ENCODE measurements at regions not wholly inside any gene's neighbourhood (a gene's known extent, or its start where the extent isn't known, plus 50 kb on each side); places are given as distances from the start of the nearest gene placed in this dataset.

DNA sequence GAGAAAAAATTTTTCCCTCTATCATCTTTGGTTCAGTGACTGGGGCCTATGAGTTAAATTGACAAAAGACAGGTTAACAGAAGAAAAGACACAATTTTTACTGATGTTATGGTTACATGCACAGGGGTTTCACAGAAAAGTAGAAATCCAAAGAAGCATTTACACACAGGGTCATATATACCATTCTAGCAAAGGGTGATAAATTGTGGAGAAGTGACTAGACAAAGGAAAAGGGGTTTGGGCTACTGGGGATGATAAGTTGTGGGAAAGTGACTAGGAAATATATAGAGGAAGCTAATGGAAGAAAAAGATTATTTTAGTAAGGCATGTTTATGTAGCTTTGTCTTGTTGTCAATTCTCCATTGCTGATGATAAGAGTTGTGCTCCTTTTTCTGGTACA lies 276.7 kb upstream of the JARID2 start:
- ATAC-seq (no peak), DNase-seq (ENCODE audit: missing footprints) (no peak)
- intact Hi-C loops (cut with DNase I): no loop called here

- ATAC-seq: no peak
- DNase-seq (ENCODE audit: missing footprints): no peak
- intact Hi-C loops (cut with DNase I): no loop called here
Measured at GRCh38 chr6:14972379-14973067, 273.3 kb upstream of the JARID2 start.

- DNase-seq (ENCODE audit: missing footprints) (no peak), ATAC-seq (no peak)
- intact Hi-C loops (cut with DNase I): no loop called here
Measured at GRCh38 chr6:14974372-14974771, 271.5 kb upstream of the JARID2 start.

- intact Hi-C loops (cut with DNase I): no loop called here
- ATAC-seq (no peak), DNase-seq (ENCODE audit: missing footprints) (no peak)
Measured at GRCh38 chr6:14974792-14975470, 270.9 kb upstream of the JARID2 start.

DNA sequence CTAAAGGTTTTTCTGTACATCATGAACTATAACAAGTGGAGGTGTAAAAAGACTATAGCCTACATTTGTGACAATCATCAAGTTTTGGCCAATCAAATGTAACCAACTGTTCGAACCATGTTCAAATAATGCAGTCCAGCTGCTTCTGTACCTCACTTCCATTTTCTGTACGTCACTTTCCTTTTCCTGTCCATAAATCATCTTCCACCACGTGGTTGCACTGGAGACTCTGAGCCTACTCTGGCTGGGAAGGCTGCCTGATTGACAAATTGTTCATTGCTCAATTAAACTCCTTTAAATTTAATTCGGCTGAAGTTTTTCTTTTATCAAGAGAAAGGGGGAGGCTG lies 270.4 kb upstream of the JARID2 start:
- no peak for ATAC-seq
- no peak for DNase-seq (ENCODE audit: missing footprints)
- intact Hi-C loops (cut with DNase I): no loop called here

DNA sequence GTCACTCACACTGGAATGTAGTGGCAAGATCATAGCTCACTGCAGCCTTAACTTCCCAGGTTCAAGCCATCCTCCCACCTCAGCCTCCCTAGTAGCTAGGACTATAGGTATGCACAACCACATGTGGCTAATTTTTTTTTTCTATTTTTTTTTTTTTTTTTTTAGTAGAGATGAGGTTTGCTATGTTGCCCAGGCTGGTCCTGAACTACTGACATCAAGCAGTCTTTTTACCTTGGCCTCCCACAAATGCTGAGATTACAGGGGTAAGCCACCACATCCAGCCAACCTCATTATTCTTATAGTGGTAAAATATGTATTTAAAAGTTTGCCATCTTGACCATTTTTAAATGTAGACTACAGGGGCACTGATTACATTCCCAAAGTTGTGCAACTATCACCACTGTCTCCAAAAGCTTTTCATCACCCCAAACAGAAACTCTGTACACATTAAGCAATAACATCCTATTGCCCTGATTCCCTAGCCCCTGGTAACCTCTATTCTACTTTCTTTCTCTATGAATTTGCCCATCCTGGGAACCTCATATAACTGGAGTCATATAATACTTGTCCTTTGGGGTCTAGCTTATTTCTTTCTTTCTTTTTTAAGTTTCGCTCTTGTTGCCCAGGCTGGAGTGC lies 268.0 kb upstream of the JARID2 start:
- intact Hi-C loops (cut with DNase I): no loop called here
- ATAC-seq: no peak
- no peak for DNase-seq (ENCODE audit: missing footprints)

- ATAC-seq (no peak), DNase-seq (ENCODE audit: missing footprints) (no peak)
- intact Hi-C loops (cut with DNase I): no loop called here
Measured at GRCh38 chr6:14981960-14982359, 263.9 kb upstream of the JARID2 start.

GRCh38 chr6:14983599-14984518 lies 262.0 kb upstream of the JARID2 start:
- no peak for ATAC-seq
- intact Hi-C loops (cut with DNase I): no loop called here
- no peak for DNase-seq (ENCODE audit: missing footprints)

DNA sequence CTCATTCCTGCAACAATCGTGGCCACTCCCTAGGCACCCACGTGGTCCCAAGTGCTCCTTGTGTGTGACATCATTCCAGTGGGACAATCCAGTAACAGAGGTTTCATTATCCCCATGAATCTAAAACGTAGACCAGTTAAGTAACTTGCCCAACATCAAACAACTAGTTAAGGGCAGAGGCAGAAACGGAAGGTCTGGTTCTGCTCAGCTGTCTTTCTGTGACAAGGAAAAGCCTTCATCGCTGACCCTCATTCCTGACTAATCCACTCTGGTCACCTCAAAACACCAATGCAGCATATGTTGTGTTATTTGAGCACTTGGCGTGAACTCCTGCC lies 261.4 kb upstream of the JARID2 start:
- DNase-seq (ENCODE audit: missing footprints) (no peak), ATAC-seq (no peak)
- intact Hi-C loops (cut with DNase I): no loop called here

DNA sequence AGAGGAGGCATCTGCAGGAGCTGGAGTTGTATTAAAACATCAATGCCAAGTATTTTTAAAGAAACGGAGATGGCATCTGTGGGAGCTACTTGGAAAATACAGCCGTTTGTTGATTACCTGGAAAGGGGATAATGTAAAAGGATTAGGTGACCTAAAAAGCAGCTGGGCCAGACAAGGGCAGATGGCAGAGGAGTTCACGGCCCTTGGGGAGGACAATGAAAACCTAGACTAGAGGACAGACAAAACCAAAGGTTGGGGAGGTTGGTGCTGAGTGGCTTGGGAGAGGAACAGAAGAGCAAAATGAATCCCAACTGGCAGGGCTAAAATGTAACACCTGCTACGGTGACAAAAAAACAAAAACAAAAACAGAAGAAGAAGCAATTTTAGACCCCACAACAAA lies 260.5 kb upstream of the JARID2 start:
- intact Hi-C loops (cut with DNase I): no loop called here
- ATAC-seq: no peak
- no peak for DNase-seq (ENCODE audit: missing footprints)

DNA sequence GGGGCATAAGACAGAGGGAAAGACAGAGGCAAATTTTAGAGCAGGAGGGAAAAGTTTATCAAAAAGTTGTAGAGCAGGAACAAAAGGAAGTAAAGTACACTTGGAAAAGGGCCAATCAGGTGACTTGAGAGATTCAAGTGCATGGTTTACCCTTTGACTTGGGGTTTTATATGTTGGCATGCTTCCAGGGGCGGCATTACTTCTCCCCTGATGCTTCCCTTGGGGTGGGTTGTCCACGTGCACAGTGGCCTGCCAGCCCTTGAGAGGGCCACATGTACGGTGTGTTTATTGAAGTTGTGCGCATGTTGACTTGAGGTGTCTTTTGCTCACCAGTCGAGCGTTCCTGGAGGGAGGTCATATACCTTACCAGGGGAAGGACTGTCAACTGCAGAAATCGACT lies 259.5 kb upstream of the JARID2 start:
- ATAC-seq: no peak
- intact Hi-C loops (cut with DNase I): no loop called here
- no peak for DNase-seq (ENCODE audit: missing footprints)

GRCh38 chr6:14987490-14987889 lies 258.4 kb upstream of the JARID2 start:
- no peak for ATAC-seq
- intact Hi-C loops (cut with DNase I): no loop called here

DNA sequence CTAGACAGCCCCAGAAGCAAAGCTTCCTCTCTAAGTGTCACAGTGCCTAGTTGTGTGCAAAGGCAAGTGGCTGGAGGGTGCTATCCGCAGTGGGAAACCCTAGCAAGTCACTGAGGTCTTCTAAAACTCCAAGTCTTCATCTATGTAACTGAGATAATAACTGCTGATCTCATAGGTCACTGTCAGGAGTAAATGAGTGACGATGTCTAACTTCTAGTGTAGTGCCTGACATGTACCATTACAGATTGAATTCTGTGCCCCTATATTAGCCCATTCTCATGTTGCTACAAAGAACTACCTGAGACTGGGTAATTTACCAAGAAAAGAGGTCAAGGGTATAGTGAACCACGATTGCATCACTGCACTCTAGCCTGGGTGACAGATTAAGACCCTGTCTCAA lies 253.5 kb upstream of the JARID2 start:
- no peak for DNase-seq (ENCODE audit: missing footprints)
- intact Hi-C loops (cut with DNase I): no loop called here
- no peak for ATAC-seq

More at GRCh38 chr6:14987490-14987889, 258.4 kb upstream of the JARID2 start:
- no peak for DNase-seq (ENCODE audit: missing footprints)

DNA sequence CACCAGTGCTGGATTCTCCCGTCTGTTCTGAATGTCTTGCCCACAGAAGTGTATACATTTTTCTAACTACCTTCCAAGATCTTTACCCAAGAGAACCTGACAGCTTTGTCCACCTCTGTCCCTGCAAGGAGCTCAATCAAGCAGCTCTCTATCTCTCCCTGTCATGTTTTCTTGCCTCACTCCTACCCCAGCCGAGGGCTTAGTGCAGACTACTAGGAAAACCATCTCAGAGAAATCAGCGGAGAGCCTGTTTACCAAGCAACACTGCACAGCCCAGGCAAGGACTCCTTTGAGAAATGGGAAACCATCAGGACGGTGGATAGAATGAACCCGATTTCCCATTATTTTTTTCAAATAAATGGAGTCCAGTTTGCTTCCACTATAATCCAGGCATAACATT lies 250.7 kb upstream of the JARID2 start:
- intact Hi-C loops (cut with DNase I): no loop called here
- ATAC-seq: no peak
- no peak for DNase-seq (ENCODE audit: missing footprints)

DNA sequence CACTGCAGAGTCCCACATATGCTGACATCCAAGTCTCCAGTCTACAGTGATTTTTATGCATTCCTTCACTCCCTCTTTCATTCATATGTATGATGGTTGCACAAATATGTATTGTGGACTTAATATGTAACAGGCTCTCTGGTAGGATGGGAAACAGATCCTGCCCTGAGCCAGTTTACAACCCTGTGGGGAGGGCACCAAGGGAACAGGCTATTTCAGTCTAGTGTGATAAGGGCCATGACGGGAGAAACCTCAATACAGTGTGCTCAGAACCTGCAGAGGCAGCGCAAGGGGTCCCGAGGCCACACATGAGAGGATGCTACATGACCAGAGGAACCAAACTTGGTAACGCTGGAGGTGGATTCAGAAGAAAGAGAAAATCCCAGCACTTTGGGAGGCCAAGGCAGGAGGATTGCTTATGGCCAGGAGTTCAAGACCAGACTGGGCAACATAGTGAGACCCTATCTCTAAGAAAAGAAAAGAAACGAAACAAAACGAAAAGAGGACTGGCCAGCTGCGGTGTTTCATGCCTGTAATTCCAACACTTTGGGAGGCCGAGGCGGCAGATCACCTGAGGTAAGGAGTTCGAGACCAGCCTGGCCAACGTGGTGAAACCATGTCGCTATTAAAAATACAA lies 249.8 kb upstream of the JARID2 start:
- intact Hi-C loops (cut with DNase I): no loop called here
- peak; percentile 48 for ATAC-seq
- no peak for DNase-seq (ENCODE audit: missing footprints)

DNA sequence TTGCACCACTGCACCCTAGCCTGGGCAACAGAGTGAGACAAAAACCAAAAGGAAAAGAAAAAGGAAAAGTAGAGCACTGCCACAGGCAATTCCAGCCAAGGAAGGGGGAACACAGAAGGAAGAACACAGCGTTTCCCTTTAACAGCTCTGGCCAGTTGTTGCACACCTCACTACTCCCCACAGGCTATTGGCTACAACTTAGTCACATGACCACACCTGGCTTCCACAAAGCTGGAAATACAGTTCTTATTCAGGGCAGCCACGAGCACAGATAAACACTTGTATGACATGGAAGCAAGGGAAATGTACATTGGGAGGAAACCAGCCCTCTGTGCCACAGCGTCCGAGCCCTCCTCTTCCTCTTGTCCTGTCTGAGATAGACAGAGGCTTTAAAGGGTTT lies 249.0 kb upstream of the JARID2 start:
- intact Hi-C loops (cut with DNase I): no loop called here
- DNase-seq (ENCODE audit: missing footprints) (no peak), ATAC-seq (no peak)

GRCh38 chr6:14997507-14997906 lies 248.4 kb upstream of the JARID2 start:
- ATAC-seq (no peak), DNase-seq (ENCODE audit: missing footprints) (no peak)
- intact Hi-C loops (cut with DNase I): no loop called here

DNA sequence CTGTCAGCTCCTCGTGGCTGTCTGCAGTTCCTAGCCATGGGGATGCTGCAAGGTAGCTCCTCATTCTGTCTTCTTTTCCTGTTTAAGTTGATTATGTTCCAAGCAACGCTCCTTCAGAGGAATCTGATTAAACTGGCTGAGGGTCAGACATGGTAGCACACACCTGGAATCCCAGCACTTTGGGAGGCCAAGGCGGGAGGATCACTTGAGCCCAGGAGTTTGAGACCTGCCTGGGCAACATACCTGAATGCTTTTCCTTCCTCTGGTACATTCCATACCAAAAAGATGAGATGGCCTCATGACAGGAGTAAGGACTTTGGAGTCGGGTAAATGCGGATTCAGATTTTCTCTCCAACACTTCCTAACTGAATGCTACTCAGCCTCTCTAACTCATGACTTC lies 246.8 kb upstream of the JARID2 start:
- DNase-seq (ENCODE audit: missing footprints) (no peak), ATAC-seq (no peak)
- intact Hi-C loops (cut with DNase I): no loop called here

GRCh38 chr6:15001326-15001910 lies 244.5 kb upstream of the JARID2 start:
- intact Hi-C loops (cut with DNase I): no loop called here
- DNase-seq (ENCODE audit: missing footprints) (no peak), ATAC-seq (no peak)
